Thyroid gland (tissue), 4 donors: ENCODE measurements at regions not wholly inside any gene's neighbourhood (a gene's known extent, or its start where the extent isn't known, plus 50 kb on each side); places are given as distances from the start of the nearest gene placed in this dataset.

ENCODE experiments used
- POLR2A ChIP-seq, 2 donors: fragments of 450-650 bp; IDR thresholded peaks; one replicate each; pipeline ENCODE4 v1.6.1; 2017; ENCODE audit warnings: antibody characterized with exemption in 2 of 2, mild to moderate bottlenecking in 2 of 2, moderate library complexity in 1 of 2
- TF ChIP-seq, protein P1 (sequence below), 6 experiments: fragments of 200-600 bp in 3 of 6; fragments of 450-650 bp in 3 of 6; sonication (generic) in 3 of 6; IDR thresholded peaks; one replicate each; pipeline ENCODE4 v1.5.1; 2016 to 2019; ENCODE audit warnings: antibody characterized with exemption in 6 of 6, mild to moderate bottlenecking in 2 of 6, inconsistent platforms in 1 of 6, moderate library complexity in 1 of 6

DNA sequence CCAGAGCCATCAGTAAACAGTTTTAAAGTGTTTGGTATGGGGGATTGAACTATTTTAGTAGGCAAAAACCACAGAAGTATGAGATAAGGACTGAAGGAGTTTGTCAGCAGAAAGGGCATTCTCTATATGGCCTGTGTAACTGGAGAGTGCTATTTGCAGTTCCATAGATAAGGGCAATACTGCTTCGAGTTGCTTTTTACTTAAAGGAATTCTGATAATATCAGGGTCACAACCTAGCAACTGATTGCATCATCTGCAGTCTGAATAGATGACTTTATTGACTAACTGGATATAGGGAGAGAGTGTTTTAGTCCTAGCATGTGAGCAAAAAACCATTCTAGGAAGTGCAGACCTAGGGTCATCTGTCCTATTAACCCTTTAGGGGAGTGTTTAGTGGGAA is 645.2 kb upstream of the PTPRD start:
- TF ChIP-seq, protein P1, sequence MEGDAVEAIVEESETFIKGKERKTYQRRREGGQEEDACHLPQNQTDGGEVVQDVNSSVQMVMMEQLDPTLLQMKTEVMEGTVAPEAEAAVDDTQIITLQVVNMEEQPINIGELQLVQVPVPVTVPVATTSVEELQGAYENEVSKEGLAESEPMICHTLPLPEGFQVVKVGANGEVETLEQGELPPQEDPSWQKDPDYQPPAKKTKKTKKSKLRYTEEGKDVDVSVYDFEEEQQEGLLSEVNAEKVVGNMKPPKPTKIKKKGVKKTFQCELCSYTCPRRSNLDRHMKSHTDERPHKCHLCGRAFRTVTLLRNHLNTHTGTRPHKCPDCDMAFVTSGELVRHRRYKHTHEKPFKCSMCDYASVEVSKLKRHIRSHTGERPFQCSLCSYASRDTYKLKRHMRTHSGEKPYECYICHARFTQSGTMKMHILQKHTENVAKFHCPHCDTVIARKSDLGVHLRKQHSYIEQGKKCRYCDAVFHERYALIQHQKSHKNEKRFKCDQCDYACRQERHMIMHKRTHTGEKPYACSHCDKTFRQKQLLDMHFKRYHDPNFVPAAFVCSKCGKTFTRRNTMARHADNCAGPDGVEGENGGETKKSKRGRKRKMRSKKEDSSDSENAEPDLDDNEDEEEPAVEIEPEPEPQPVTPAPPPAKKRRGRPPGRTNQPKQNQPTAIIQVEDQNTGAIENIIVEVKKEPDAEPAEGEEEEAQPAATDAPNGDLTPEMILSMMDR (IDR thresholded peaks at IDR 0.05) = no peak
- TF ChIP-seq POLR2A (IDR thresholded peaks at IDR 0.05) = no peak
